ENCODE measurements at regions not wholly inside any gene's neighbourhood (a gene's known extent, or its start where the extent isn't known, plus 50 kb on each side); places are given as distances from the start of the nearest gene placed in this dataset.

GRCh38 chr18:51664236-51664635 lies 466.8 kb upstream of the MEX3C start:
- no peak for DNase-seq (ENCODE audit: low read depth)
- no peak overlapping the region for H3K4me3 ChIP-seq (ENCODE audit: low read depth, low read length)
- no peak for TF ChIP-seq CTCF (IDR thresholded peaks at IDR 0.05; ENCODE audit: control insufficient read depth, extremely low read depth, insufficient read depth)

GRCh38 chr18:51666763-51667191 lies 469.3 kb upstream of the MEX3C start:
- TF ChIP-seq CTCF (IDR thresholded peaks at IDR 0.05; ENCODE audit: control insufficient read depth, extremely low read depth, insufficient read depth) = no peak
- H3K4me3 ChIP-seq (ENCODE audit: low read depth, low read length) = no peak overlapping the region
- no peak for DNase-seq (ENCODE audit: low read depth)

GRCh38 chr18:51668101-51668500 lies 470.6 kb upstream of the MEX3C start:
- no peak overlapping the region for H3K4me3 ChIP-seq (ENCODE audit: low read depth, low read length)
- no peak for DNase-seq (ENCODE audit: low read depth)
- peak; percentile 81 for TF ChIP-seq CTCF (IDR thresholded peaks at IDR 0.05; ENCODE audit: control insufficient read depth, extremely low read depth, insufficient read depth)

- DNase-seq (ENCODE audit: low read depth) = no peak
- no peak for TF ChIP-seq CTCF (IDR thresholded peaks at IDR 0.05; ENCODE audit: control insufficient read depth, extremely low read depth, insufficient read depth)
- H3K4me3 ChIP-seq (ENCODE audit: low read depth, low read length) = no peak overlapping the region
Measured at GRCh38 chr18:51668607-51669006, 471.1 kb upstream of the MEX3C start.

GRCh38 chr18:51686590-51686989 lies 489.1 kb upstream of the MEX3C start:
- no peak for DNase-seq (ENCODE audit: low read depth)
- TF ChIP-seq CTCF (IDR thresholded peaks at IDR 0.05; ENCODE audit: control insufficient read depth, extremely low read depth, insufficient read depth) = no peak
- no peak overlapping the region for H3K4me3 ChIP-seq (ENCODE audit: low read depth, low read length)

- TF ChIP-seq CTCF (IDR thresholded peaks at IDR 0.05; ENCODE audit: control insufficient read depth, extremely low read depth, insufficient read depth) = 0 out of 2 replicates have a peak, but pooled peaks have one; percentile 5
Measured at GRCh38 chr18:51687845-51688585, 490.5 kb upstream of the MEX3C start.

GRCh38 chr18:51692612-51693011 lies 495.1 kb upstream of the MEX3C start:
- TF ChIP-seq CTCF (IDR thresholded peaks at IDR 0.05; ENCODE audit: control insufficient read depth, extremely low read depth, insufficient read depth) = no peak
- no peak for DNase-seq (ENCODE audit: low read depth)
- no peak overlapping the region for H3K4me3 ChIP-seq (ENCODE audit: low read depth, low read length)

More at GRCh38 chr18:51687845-51688585, 490.5 kb upstream of the MEX3C start:
- no peak for DNase-seq (ENCODE audit: low read depth)
- H3K4me3 ChIP-seq (ENCODE audit: low read depth, low read length) = no peak overlapping the region

Measured in LNCaP clone FGC (cell line).